NCI-H2171 (cell line): ENCODE measurements at regions not wholly inside any gene's neighbourhood (a gene's known extent, or its start where the extent isn't known, plus 50 kb on each side); places are given as distances from the start of the nearest gene placed in this dataset.
"Not testable (repeated sequence)": the region's sequence is repeated elsewhere in the genome, so short reads cannot be mapped to it uniquely, and the experiment has no call there.

Experiments used
- DNase-seq: peaks from one replicate; lab custom pipeline; 2025; lab: John Stamatoyannopoulos, UW

- peak; percentile 74 for DNase-seq
These were observed 596.6 kb downstream of the KCTD12 start for GRCh38 chr13:76289558-76289957.

- DNase-seq, result no peak
These were observed 600.0 kb downstream of the KCTD12 start for GRCh38 chr13:76286178-76286577.

DNA sequence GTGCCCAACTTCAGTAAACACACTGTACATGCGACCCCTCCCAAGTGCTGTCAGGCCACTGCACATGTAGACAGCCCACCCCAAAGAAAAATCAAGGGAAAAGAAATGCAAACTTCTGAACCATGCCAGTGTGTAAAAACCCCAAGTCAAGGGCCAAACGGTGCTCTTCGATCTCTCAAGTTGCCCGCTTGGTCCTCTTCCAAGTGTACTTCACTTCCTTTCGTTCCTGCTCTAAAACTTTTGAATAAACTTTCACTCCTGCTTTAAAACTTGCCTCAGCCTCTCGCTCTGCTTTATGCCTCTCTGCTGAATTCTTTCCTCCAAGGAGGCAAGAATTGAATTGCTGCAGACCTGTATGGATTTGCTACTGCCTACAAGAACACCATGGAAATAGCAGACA, 600.7 kb downstream of the KCTD12 start:
- no peak for DNase-seq

DNA sequence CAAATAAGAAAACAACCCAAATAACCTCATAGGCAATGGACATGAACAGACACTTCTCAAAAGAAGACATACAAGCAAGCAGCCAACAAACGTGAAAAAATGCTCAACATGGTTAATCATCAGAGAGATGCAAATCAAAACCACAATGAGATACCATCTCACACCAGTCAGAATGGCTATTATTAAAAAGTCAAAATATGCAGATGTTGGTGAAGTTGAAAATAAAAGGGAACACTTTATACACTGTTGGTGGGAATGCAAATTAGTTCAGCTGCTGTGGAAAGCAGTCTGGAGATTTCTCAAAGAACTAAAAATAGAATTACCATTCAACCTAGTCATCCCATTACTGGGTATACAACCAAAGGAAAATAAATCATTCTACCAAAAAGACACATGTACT, 606.4 kb downstream of the KCTD12 start:
- not testable (repeated sequence) for DNase-seq

GRCh38 chr13:76271728-76272232, 614.4 kb downstream of the KCTD12 start:
- DNase-seq, result no peak

GRCh38 chr13:76268307-76268706, 617.9 kb downstream of the KCTD12 start:
- DNase-seq, result not testable (repeated sequence)

DNA sequence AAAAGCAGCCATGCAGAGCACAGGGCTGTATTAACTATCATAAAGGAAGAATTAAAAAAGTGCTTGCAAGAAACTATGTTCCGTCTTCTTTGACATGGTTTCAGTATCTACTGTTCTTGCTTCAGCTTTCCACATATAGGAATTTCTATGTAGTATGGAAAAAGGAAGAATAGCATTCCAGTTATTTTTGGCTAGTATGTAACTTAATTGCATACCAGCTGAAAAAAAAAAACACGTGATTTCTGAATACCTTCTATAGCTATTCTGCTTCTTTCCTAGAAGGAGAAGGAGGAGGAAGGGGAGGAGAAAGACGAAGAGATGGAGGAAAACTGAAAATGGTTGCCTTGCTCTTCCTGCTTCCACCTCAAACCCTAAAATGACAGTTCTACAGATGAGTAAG, 619.0 kb downstream of the KCTD12 start:
- DNase-seq, result no peak

- DNase-seq, result no peak
These were observed 619.6 kb downstream of the KCTD12 start for GRCh38 chr13:76266561-76266960.

- no peak for DNase-seq
These were observed 614.1 kb downstream of the LMO7 start for GRCh38 chr13:76250211-76250610.

DNA sequence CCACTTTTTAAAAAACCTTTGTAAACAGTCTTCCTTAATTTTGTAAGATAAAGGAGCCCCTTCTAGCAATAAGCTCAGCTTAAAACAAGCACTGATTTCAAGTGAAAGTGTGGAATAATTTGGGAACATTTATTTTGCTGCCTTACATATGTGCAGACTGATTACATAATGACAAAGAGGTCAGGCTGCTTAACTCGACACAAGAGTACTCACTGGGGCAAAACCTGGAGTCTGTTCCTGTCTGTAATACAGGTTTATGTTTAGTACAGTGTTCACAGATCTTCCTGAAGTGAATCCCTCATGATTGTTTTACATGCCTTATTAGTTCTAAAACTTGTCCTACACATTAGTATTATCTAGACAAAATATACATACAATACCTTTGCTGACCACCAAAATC, 609.8 kb downstream of the LMO7 start:
- no peak for DNase-seq

DNA sequence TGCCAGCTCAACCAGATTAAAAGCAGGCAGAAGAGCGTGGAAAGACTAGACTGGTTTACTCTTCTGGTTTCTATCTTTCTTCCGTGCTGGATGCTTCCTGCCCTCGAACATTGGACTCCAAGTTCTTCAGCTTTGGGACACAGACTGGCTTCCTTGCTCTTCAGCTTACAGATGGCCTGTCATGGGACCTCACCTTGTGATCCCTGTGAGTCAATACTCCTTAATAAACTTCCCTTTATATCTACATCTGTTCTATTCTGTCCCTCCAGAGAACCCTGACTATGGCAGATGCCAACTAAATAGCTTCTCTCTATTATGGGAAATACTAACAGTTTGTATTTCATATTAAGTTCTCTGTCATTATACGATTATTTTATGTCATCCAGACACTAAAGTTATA, 609.1 kb downstream of the LMO7 start:
- DNase-seq, result no peak

- not testable (repeated sequence) for DNase-seq
These were observed 607.0 kb downstream of the LMO7 start for GRCh38 chr13:76243120-76243519.

GRCh38 chr13:76239031-76239680, 603.0 kb downstream of the LMO7 start:
- DNase-seq, result no peak

- no peak for DNase-seq
These were observed 595.5 kb downstream of the LMO7 start for GRCh38 chr13:76231522-76232167.

GRCh38 chr13:76229281-76229680, 593.2 kb downstream of the LMO7 start:
- DNase-seq, result no peak

GRCh38 chr13:76226941-76227340, 590.8 kb downstream of the LMO7 start:
- DNase-seq, result no peak

DNA sequence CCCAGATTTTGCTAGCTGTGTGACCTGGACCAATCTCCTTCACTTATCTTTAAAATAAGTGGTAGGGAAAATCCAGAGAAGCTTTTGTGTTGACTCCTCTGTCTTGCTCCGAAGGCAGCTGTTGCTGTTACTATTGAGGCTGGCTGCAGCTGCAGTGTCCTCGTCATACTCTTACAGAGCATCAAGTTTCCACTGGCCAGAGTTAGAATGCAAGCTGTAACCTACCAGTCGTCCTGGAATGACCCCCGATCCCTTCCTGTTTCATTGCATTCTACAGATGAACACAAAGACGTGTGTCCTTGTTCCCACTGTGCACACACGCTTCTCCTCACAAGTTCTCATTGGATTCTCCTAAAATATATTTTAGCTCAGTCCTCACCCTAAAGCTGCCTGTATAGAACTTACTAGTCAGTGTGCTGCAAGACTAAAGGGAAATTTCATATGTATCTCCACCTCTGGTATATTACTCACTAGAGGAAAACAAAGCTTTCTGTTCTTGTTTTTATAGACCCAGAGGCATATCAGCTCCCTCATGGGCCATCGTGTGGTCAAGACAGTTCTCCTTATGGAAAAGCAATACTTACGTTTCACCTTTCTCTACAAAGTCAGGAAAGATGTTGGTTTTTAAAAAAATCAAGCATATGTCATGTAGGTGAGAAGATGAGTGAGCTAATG, 589.8 kb downstream of the LMO7 start:
- no peak for DNase-seq

GRCh38 chr13:76223999-76224398, 587.9 kb downstream of the LMO7 start:
- no peak for DNase-seq

GRCh38 chr13:76223565-76223964, 587.4 kb downstream of the LMO7 start:
- DNase-seq, result no peak

DNA sequence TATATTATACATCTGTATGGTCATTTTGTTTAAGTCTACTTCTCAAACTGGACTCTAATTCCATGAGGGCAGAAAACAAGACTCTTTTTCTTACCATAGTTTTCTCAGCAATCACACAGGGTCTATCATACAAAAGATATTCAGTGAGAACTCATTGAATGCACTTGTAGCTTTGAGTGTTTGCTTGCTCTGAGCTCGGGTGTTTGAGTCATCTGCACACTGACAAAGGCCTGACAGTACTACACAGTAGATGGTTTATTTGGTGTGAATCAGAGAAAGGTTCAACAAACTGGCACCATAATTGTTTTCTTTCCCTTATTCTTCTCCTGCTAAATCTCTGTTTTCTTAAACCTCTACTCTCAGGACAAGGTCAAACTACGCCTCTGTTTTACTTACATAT, 586.4 kb downstream of the LMO7 start:
- no peak for DNase-seq

GRCh38 chr13:76216729-76217128, 580.6 kb downstream of the LMO7 start:
- DNase-seq, result no peak

- no peak for DNase-seq
These were observed 577.9 kb downstream of the LMO7 start for GRCh38 chr13:76214001-76214400.

- DNase-seq, result no peak
These were observed 577.3 kb downstream of the LMO7 start for GRCh38 chr13:76213423-76213904.
